ENCODE measurements at regions not wholly inside any gene's neighbourhood (a gene's known extent, or its start where the extent isn't known, plus 50 kb on each side); places are given as distances from the start of the nearest gene placed in this dataset.

DNA sequence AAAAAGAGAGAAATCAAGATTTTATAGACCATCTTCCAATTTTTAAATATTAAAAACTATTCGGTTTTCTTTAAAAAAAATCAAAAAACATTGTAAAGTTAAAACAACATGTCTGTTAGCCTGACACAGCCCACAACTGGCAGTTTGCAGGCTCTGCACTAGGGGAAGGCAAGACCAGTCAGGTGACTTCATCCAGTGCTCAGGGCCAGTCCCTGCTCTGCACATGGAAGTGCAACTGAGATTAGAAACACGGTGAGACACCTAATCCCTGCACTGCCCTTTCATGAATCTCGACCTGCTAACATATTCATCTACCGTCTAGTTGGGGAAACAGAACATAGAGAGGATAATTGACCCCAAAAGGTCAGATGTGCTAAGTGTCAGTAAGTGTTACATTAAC is 135.2 kb downstream of the BARD1 start:
- Histone ChIP-seq H3K27me3 (ENCODE audit: insufficient read depth, low read length) (no peaks in the 10 kb centered on the region), H3K27ac (ENCODE audit: low read depth, low read length) (no peak overlapping the region), H3K36me3 (ENCODE audit: insufficient read depth, low read length) (no peaks in the 10 kb centered on the region), H3K4me1 (ENCODE audit: control insufficient read depth, insufficient read depth, low read length, unreplicated experiment) (no peaks in the 10 kb centered on the region), H3K79me2 (ENCODE audit: control insufficient read depth, insufficient read depth, low read length, unreplicated experiment) (no peaks in the 10 kb centered on the region), H3K4me3 (ENCODE audit: low read depth, low read length) (no peak overlapping the region), H2AFZ (ENCODE audit: low read length, unreplicated experiment) (no peak overlapping the region)

DNA sequence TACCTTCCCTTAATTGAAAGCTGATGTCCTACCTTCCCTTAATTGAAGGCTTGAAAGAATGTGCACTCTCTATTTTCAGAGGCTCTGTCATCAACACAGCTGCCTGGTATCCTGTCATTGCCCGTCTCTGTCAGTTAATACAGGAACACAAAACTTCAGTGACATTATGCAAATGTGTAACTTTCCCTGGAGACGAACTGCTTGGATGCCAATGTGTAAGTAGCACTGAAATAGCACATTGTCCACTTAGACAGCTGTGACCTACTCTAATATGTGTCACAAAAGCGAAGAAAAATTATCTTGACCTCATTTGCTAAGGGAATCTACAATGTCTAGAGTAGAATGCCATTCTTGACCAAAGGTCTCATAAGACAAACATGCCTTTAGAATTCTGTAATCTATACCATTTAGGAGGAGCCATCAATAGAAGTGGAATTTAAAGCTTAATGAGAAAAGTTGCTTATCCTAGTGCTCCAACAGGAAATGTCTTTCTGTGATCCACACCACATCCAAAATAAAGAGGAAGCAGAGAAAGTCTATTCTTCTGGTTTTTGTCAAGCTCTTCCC is 138.1 kb downstream of the BARD1 start:
- Histone ChIP-seq H3K4me3 (ENCODE audit: low read depth, low read length) (no peak overlapping the region), H3K79me2 (ENCODE audit: control insufficient read depth, insufficient read depth, low read length, unreplicated experiment) (no peaks in the 10 kb centered on the region), H3K27ac (ENCODE audit: low read depth, low read length) (no peak overlapping the region), H2AFZ (ENCODE audit: low read length, unreplicated experiment) (no peak overlapping the region), H3K4me1 (ENCODE audit: control insufficient read depth, insufficient read depth, low read length, unreplicated experiment) (no peaks in the 10 kb centered on the region), H3K36me3 (ENCODE audit: insufficient read depth, low read length) (no peaks in the 10 kb centered on the region), H3K27me3 (ENCODE audit: insufficient read depth, low read length) (no peaks in the 10 kb centered on the region)

DNA sequence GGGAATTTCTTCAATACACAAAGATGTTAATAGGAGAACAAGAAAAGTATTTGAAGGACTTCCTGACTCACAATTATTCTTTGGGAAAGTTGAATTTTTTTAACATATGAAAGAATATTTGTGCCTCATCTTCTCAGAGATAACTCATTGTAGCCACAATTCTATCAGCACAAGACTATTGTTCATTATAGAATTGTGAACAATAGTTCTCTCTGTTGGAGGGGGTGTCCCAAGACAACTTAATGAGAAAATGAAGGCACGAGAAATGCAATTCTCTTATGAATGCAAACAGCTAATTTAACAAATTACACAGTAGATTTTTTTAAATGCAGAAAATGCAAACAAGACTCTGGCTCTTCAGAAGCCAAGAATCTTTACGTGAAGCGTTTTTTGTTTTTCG is 157.0 kb downstream of the BARD1 start:
- H3K27me3 ChIP-seq (ENCODE audit: insufficient read depth, low read length) = no peaks in the 10 kb centered on the region
- no peaks in the 10 kb centered on the region for H3K36me3 ChIP-seq (ENCODE audit: insufficient read depth, low read length)
- peaks cover 28% of the 10 kb centered on the region for H3K4me1 ChIP-seq (ENCODE audit: control insufficient read depth, insufficient read depth, low read length, unreplicated experiment)
- H3K27ac ChIP-seq (ENCODE audit: low read depth, low read length) = no peak overlapping the region
- no peak overlapping the region for H3K4me3 ChIP-seq (ENCODE audit: low read depth, low read length)
- H3K79me2 ChIP-seq (ENCODE audit: control insufficient read depth, insufficient read depth, low read length, unreplicated experiment) = no peaks in the 10 kb centered on the region
- no peak overlapping the region for H2AFZ ChIP-seq (ENCODE audit: low read length, unreplicated experiment)

DNA sequence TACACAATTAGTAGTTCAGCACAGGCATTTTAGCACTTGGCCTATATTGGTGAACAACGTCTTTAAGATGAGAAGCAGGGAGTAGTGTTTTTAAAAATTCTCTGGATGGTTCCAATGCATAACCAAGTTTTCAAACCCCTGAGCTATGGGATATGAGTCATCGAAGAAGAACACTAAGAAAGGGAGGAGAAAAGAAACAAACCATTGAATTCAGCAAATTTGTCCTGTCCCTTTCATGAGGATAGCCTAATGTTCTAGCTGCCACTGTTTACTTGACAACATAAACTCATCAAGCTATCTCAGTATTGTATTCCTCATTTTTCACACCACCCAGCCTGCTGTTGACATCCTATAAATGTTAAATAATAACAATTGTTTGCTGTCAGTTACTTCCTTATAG is 158.0 kb downstream of the BARD1 start:
- Histone ChIP-seq H3K36me3 (ENCODE audit: insufficient read depth, low read length) (no peaks in the 10 kb centered on the region), H3K27ac (ENCODE audit: low read depth, low read length) (no peak overlapping the region), H2AFZ (ENCODE audit: low read length, unreplicated experiment) (peak overlapping the region; percentile 30), H3K4me3 (ENCODE audit: low read depth, low read length) (no peak overlapping the region), H3K4me1 (ENCODE audit: control insufficient read depth, insufficient read depth, low read length, unreplicated experiment) (peaks cover 28% of the 10 kb centered on the region), H3K79me2 (ENCODE audit: control insufficient read depth, insufficient read depth, low read length, unreplicated experiment) (no peaks in the 10 kb centered on the region), H3K27me3 (ENCODE audit: insufficient read depth, low read length) (no peaks in the 10 kb centered on the region)

DNA sequence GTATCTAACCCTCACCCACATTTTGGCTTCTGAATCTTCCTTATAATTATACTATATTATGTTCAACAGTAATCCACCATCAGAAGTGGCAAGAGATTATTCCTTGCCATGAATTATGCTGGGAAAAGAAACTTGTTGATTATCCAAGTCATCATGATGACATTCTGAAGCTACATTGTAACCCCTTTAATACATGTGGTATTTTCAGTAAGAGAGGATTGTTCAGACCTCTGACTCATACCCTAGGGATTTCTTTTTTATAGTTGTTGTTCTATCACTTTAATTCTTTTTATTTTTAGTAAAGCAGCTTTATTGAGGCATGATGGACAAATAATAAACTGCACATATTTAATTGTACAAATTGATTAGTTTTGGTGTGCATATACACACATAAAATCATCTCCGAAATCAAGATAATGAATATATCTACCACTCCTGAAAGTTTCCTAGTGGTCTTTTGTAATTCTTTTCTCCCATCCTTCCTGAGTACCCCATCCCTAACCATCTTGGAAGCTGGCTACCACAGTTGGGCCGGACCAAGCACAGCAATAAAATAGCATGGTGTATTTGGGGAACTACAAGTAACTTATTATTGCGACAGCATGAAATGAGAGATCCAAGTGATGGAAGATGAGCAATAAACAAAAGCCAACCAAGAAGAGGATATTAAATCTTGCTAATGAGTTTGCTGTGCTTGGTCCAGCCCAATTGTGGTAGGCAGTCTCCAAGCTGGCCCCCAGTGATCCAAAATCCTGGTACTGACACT is 159.9 kb downstream of the BARD1 start:
- Histone ChIP-seq H3K36me3 (ENCODE audit: insufficient read depth, low read length) (no peaks in the 10 kb centered on the region), H3K79me2 (ENCODE audit: control insufficient read depth, insufficient read depth, low read length, unreplicated experiment) (no peaks in the 10 kb centered on the region), H2AFZ (ENCODE audit: low read length, unreplicated experiment) (no peak overlapping the region), H3K4me1 (ENCODE audit: control insufficient read depth, insufficient read depth, low read length, unreplicated experiment) (peaks cover 28% of the 10 kb centered on the region), H3K4me3 (ENCODE audit: low read depth, low read length) (no peak overlapping the region), H3K27ac (ENCODE audit: low read depth, low read length) (peak overlapping the region; percentile 36; the same call in 1 of the 2 replicates), H3K27me3 (ENCODE audit: insufficient read depth, low read length) (no peaks in the 10 kb centered on the region)

DNA sequence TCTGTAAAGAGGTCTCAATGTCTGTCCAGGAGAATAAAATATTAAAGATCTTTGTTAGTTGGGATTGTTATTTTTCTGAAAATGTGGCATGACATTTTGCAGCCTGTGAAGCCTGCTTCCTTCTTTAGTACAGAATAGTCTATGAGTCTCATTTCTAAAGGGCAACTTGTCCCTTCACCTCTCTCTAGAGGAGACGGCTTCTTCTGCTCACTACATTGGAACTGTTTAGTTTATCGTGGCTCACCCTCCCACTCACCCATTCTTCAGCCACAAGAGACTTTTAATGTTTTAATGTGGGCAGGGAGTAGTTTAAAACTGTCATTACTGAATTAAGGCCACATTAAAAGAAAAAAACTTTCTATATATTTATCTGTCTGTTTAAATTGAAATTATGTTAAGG is 161.0 kb downstream of the BARD1 start:
- no peak overlapping the region for H3K4me3 ChIP-seq (ENCODE audit: low read depth, low read length)
- H3K27ac ChIP-seq (ENCODE audit: low read depth, low read length) = no peak overlapping the region
- no peaks in the 10 kb centered on the region for H3K36me3 ChIP-seq (ENCODE audit: insufficient read depth, low read length)
- H2AFZ ChIP-seq (ENCODE audit: low read length, unreplicated experiment) = no peak overlapping the region
- H3K4me1 ChIP-seq (ENCODE audit: control insufficient read depth, insufficient read depth, low read length, unreplicated experiment) = peaks cover 28% of the 10 kb centered on the region
- H3K27me3 ChIP-seq (ENCODE audit: insufficient read depth, low read length) = no peaks in the 10 kb centered on the region
- no peaks in the 10 kb centered on the region for H3K79me2 ChIP-seq (ENCODE audit: control insufficient read depth, insufficient read depth, low read length, unreplicated experiment)

DNA sequence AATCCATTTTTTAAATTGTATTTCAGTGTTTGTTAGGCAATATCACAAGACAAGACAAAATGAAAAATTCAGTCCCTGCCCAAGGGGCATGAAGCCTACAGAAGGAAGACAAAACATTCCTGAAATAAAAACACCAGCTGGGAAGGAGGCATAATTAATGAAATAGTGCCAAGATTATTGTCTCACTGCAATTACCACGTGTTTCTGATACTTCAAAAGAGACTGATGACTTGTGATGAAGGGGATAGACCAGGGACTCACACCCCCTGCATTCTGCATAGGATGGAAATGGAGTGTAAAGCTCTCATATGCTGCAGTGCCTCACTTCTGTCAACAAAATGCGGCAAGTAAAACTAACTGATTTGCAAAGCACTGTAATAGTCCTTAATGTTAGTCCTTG is 178.1 kb downstream of the BARD1 start:
- Histone ChIP-seq H3K79me2 (ENCODE audit: control insufficient read depth, insufficient read depth, low read length, unreplicated experiment) (no peaks in the 10 kb centered on the region), H3K4me3 (ENCODE audit: low read depth, low read length) (no peak overlapping the region), H2AFZ (ENCODE audit: low read length, unreplicated experiment) (no peak overlapping the region), H3K36me3 (ENCODE audit: insufficient read depth, low read length) (no peaks in the 10 kb centered on the region), H3K27ac (ENCODE audit: low read depth, low read length) (no peak overlapping the region), H3K27me3 (ENCODE audit: insufficient read depth, low read length) (no peaks in the 10 kb centered on the region), H3K4me1 (ENCODE audit: control insufficient read depth, insufficient read depth, low read length, unreplicated experiment) (no peaks in the 10 kb centered on the region)

DNA sequence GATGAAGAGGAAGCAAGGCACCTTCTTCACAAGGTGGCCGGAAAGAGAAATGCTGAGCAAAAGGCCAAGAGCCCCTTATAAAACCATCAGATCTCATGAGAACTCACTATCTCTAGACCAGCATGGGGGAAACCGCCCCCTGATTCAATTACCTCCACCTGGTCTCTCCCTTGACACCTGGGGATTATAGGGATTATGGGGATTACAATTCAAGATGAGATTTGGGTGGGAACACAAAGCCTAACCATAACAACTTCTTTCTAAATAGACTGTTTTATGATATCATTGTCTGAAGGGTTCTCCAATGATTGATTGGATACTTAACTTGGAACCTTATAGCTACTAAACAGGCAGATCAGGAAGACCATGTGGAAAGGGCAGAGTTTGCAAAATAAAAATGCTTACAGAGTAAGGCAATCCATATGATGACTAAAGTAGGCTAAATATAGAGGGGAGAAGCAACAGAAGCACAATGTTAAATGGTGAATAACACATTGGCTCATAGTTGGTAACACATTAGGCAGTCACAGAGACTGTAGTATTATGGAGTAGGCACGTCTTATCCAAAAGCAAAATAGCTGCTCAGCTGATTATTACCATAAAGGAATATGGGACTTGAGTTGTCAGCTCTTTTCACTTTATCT is 179.0 kb downstream of the BARD1 start:
- Histone ChIP-seq H3K27ac (ENCODE audit: low read depth, low read length) (no peak overlapping the region), H3K4me3 (ENCODE audit: low read depth, low read length) (no peak overlapping the region), H3K4me1 (ENCODE audit: control insufficient read depth, insufficient read depth, low read length, unreplicated experiment) (no peaks in the 10 kb centered on the region), H3K36me3 (ENCODE audit: insufficient read depth, low read length) (no peaks in the 10 kb centered on the region), H3K27me3 (ENCODE audit: insufficient read depth, low read length) (no peaks in the 10 kb centered on the region), H2AFZ (ENCODE audit: low read length, unreplicated experiment) (no peak overlapping the region), H3K79me2 (ENCODE audit: control insufficient read depth, insufficient read depth, low read length, unreplicated experiment) (no peaks in the 10 kb centered on the region)

DNA sequence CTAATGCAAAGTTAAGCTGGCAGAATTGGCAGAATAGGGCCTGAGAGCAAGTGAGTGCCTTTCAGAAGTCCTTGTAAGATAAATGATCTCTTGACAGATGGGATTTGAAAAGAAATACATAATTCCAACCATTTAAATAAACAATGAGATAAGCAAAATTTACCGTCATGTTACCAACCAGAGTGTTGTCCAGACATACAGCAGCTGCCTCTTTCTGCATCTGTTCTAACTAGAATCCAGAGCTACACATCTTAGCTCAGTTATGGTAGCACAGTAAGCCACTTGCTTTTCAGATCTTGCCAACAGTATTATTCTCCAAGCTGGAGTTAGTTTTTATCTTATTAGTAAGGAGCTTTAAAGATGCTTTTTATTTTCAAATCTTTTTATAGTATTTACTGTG is 179.6 kb downstream of the BARD1 start:
- no peak overlapping the region for H3K27ac ChIP-seq (ENCODE audit: low read depth, low read length)
- H3K79me2 ChIP-seq (ENCODE audit: control insufficient read depth, insufficient read depth, low read length, unreplicated experiment) = no peaks in the 10 kb centered on the region
- H3K36me3 ChIP-seq (ENCODE audit: insufficient read depth, low read length) = no peaks in the 10 kb centered on the region
- no peaks in the 10 kb centered on the region for H3K27me3 ChIP-seq (ENCODE audit: insufficient read depth, low read length)
- no peak overlapping the region for H3K4me3 ChIP-seq (ENCODE audit: low read depth, low read length)
- H3K4me1 ChIP-seq (ENCODE audit: control insufficient read depth, insufficient read depth, low read length, unreplicated experiment) = no peaks in the 10 kb centered on the region
- H2AFZ ChIP-seq (ENCODE audit: low read length, unreplicated experiment) = no peak overlapping the region

Data from ACC112 (cell line).